Stomach (tissue), 8 donors: ENCODE measurements at regions not wholly inside any gene's neighbourhood (a gene's known extent, or its start where the extent isn't known, plus 50 kb on each side); places are given as distances from the start of the nearest gene placed in this dataset.

Source experiments
- DNase-seq, 2 donors: peaks; one replicate each; pipeline versions ENCODE4 v3.0.0 to v3.0.0-alpha.2; 2013 to 2019
- H3K27ac ChIP-seq, 5 donors: fragments of 200-600 bp in 4 of 5; sonication (generic) in 4 of 5; one replicate each; pipeline ENCODE4 v1.5.1; 2013 to 2019; ENCODE audit warnings: mild to moderate bottlenecking in 1 of 5, moderate library complexity in 1 of 5
- H3K27me3 ChIP-seq, 3 donors: fragments of 200-600 bp; sonication (generic); one replicate each; pipeline ENCODE4 v1.5.1; 2017 to 2019; ENCODE audit warnings: mixed run types in 1 of 3
- H3K36me3 ChIP-seq, 4 donors: fragments of 200-600 bp; sonication (generic); 1 replicate in 3 of 4; 2 replicates in 1 of 4; pipeline ENCODE4 v1.5.1; 2016 to 2019
- H3K4me1 ChIP-seq, 4 donors: fragments of 200-600 bp; sonication (generic); one replicate each; pipeline ENCODE4 v1.5.1; 2016 to 2019
- H3K4me3 ChIP-seq, 4 donors: fragments of 200-600 bp; sonication (generic) in 3 of 4; one replicate each; pipeline ENCODE4 v1.5.1; 2016 to 2019; ENCODE audit warnings: mild to moderate bottlenecking in 1 of 4
- H3K9me3 ChIP-seq, 4 donors: fragments of 200-600 bp; sonication (generic); one replicate each; pipeline ENCODE4 v1.5.1; 2016 to 2019
- EP300 ChIP-seq: sonication (generic); formaldehyde crosslinking; IDR thresholded peaks from one replicate; pipeline ENCODE4 v1.6.1; 2017; ENCODE audit warnings: antibody characterized with exemption
- POLR2A ChIP-seq, 4 donors: fragments of 450-650 bp; IDR thresholded peaks; one replicate each; pipeline ENCODE4 v1.6.1; 2016; ENCODE audit warnings: antibody characterized with exemption in 4 of 4, control low read depth in 2 of 4, mild to moderate bottlenecking in 1 of 4, moderate library complexity in 1 of 4
- POLR2AphosphoS5 ChIP-seq, 3 donors: sonication (generic); formaldehyde crosslinking; IDR thresholded peaks; one replicate each; pipeline ENCODE4 v1.6.1; 2016; ENCODE audit warnings: antibody characterized with exemption in 3 of 3
- WGBS, 5 donors: extraction: QIAGEN DNeasy Blood & Tissue Kit in 3 of 5; methylation state at CpG; one replicate each; pipeline versions ENCODE4 v1.1.5 to v1.1.7; 2013 to 2018; 5-methylcytosine and 5-hydroxymethylcytosine counted together
- intact Hi-C: fragments of 100-400 bp; cut with DNase I; formaldehyde crosslinking; loops from one replicate; pipeline ENCODE4 v1.15.1; 2023; ENCODE audit warnings: low total_unique reads
- TF ChIP-seq, protein P1 (sequence below), 7 experiments: fragments of 450-650 bp in 4 of 7; fragments of 200-600 bp in 3 of 7; sonication (generic) in 3 of 7; IDR thresholded peaks; one replicate each; pipeline ENCODE4 v1.5.1; 2016 to 2019; ENCODE audit warnings: antibody characterized with exemption in 7 of 7, control low read depth in 2 of 7, mild to moderate bottlenecking in 1 of 7
- donor health status: healthy with polysubstance abuse.
- donor health status: Bipolar disorder and iron deficiency.
- donor health status: healthy.

DNA sequence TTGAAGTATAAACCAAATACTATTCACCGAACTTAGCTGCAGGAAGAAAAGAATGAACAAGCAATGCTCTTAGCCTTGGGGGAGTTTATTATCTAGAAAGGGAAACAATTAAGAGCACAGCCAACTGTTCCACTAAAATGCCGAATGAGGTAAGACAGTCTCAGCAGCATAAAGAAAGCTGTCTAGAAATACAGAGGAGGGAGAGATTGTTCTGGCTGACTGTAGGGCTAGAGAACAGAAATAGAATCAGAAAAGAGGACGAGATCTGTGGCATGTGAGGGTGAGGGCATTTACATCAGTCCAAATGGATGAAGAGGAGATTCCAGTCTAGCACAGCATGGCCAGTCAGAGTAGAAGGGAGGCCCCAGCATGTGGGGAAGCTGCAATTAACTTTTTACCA is 56.8 kb upstream of the TNFRSF19 start:
- no peaks in the 10 kb centered on the region for H3K36me3 ChIP-seq
- no peaks in the 10 kb centered on the region for H3K27me3 ChIP-seq
- no peak for DNase-seq
- intact Hi-C loops = no loop called here
- H3K9me3 ChIP-seq = no peaks in the 10 kb centered on the region
- TF ChIP-seq, protein P1, sequence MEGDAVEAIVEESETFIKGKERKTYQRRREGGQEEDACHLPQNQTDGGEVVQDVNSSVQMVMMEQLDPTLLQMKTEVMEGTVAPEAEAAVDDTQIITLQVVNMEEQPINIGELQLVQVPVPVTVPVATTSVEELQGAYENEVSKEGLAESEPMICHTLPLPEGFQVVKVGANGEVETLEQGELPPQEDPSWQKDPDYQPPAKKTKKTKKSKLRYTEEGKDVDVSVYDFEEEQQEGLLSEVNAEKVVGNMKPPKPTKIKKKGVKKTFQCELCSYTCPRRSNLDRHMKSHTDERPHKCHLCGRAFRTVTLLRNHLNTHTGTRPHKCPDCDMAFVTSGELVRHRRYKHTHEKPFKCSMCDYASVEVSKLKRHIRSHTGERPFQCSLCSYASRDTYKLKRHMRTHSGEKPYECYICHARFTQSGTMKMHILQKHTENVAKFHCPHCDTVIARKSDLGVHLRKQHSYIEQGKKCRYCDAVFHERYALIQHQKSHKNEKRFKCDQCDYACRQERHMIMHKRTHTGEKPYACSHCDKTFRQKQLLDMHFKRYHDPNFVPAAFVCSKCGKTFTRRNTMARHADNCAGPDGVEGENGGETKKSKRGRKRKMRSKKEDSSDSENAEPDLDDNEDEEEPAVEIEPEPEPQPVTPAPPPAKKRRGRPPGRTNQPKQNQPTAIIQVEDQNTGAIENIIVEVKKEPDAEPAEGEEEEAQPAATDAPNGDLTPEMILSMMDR (IDR thresholded peaks at IDR 0.05) = no peak
- TF ChIP-seq POLR2AphosphoS5 (IDR thresholded peaks at IDR 0.05) (no peak), POLR2A (IDR thresholded peaks at IDR 0.05) (no peak), EP300 (no peak)
- no peak overlapping the region for H3K27ac ChIP-seq
- H3K4me3 ChIP-seq = no peak overlapping the region
- 65 to 77% (median 73%) methylated on average over 3 of the region's 3 CpGs for WGBS, 5 donors
- H3K4me1 ChIP-seq = no peaks in the 10 kb centered on the region

DNA sequence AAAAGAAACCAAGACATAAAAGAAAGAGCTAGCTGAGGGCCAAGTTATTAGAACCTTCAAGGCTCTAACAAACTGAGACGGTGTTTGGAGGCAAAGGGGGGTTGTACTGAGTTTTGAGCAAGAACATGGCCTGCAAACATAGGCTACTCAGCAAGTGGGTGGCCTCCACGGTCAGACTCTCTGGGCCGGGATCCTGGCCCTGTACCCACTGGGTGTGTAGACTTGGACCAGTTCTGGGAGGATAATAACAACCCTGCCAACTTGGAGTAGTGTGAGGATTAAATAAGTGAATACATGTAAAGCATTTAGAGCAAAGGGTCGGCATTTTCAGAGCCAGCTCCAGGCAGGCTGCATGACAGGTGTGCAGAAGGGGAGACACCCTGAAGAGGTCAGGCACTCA is 56.1 kb upstream of the TNFRSF19 start:
- WGBS, 5 donors = 79 to 90% (median 83%) methylated on average over 4 of the region's 4 CpGs
- TF ChIP-seq EP300 (no peak), POLR2AphosphoS5 (IDR thresholded peaks at IDR 0.05) (no peak), POLR2A (IDR thresholded peaks at IDR 0.05) (no peak)
- TF ChIP-seq, protein P1 (IDR thresholded peaks at IDR 0.05) = no peak

DNA sequence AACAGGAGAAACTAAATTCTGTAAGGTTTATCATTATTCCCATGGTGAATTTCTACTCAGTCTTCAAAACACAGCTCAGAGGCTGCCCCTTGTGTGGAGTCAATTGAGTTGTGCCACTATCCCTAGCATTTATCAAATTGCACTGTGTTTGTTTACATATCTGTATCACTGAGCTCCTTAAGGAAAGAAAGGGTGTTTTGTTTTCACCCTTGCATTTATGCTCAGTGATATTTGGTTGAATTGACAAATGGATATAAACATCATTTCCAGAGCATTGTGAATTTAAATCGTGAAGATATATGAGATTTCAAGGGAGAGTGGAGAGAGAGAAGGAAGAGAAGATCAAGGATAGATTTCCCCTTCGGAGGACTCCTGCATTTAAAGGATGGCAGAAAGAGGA is 55.1 kb upstream of the TNFRSF19 start:
- Histone ChIP-seq H3K9me3 (no peaks in the 10 kb centered on the region), H3K36me3 (no peaks in the 10 kb centered on the region), H3K4me3 (no peak overlapping the region), H3K27ac (no peak overlapping the region), H3K4me1 (no peaks in the 10 kb centered on the region), H3K27me3 (no peaks in the 10 kb centered on the region)
- TF ChIP-seq EP300 (no peak), POLR2A (IDR thresholded peaks at IDR 0.05) (no peak), POLR2AphosphoS5 (IDR thresholded peaks at IDR 0.05) (no peak)
- TF ChIP-seq, protein P1 (IDR thresholded peaks at IDR 0.05) = no peak
- WGBS, 5 donors = 40 to 66% (median 51%) methylated on average over 2 of the region's 2 CpGs
- no peak for DNase-seq
- intact Hi-C loops = no loop called here

More for the DNA sequence above, 56.1 kb upstream of the TNFRSF19 start:
- Histone ChIP-seq H3K36me3 (no peaks in the 10 kb centered on the region), H3K27me3 (no peaks in the 10 kb centered on the region), H3K27ac (no peak overlapping the region), H3K4me3 (no peak overlapping the region), H3K4me1 (no peaks in the 10 kb centered on the region), H3K9me3 (no peaks in the 10 kb centered on the region)
- DNase-seq = no peak
- intact Hi-C loops = no loop called here

DNA sequence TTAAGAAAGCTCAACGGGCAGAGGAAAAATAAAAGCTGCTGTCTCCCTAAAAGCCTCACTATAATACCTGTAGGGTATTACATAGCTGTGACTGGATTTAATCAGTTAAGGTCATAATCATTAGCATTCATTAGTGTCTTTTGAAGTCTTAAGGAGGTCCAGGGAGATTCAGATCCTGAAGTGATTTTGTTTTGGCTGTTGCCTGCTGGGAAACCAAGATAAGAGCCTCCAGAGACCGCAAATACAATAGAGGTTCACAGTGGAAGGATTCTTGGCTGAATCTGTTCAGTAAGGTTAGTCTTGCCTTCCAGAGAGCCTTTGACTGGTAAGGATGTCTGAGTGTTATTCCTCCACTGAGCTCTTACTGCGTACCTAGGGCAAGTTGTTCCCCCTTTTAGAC is 54.0 kb upstream of the TNFRSF19 start:
- DNase-seq = no peak
- no peak overlapping the region for H3K27ac ChIP-seq
- H3K4me1 ChIP-seq = no peaks in the 10 kb centered on the region
- TF ChIP-seq EP300 = no peak
- no peak overlapping the region for H3K4me3 ChIP-seq
- H3K27me3 ChIP-seq = no peaks in the 10 kb centered on the region
- no peaks in the 10 kb centered on the region for H3K36me3 ChIP-seq
- WGBS, 5 donors = 40 to 65% (median 47%) methylated on average over 3 of the region's 3 CpGs
- no peaks in the 10 kb centered on the region for H3K9me3 ChIP-seq
- intact Hi-C loops = no loop called here

DNA sequence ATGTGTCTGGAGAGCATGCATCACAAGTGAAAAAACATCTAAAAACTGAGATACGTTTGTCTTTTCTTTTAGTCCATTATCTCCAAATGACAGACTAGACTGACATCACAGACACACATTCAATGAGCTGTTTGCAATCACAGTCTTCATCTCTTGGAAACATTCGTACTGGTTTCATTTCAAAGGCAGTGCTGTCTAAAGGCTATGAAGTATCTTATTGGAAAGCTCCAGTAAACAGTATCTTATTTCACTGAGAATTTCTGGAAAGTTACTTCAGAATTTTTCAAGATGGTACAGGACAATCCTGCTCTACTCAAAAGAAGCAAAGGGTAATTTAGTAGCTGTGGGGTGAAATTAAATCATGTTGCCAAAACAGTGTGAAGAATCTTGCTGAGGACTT is 53.5 kb upstream of the TNFRSF19 start:
- 49 to 55% (median 52%) methylated on average over 2 of the region's 2 CpGs for WGBS, 5 donors
- intact Hi-C loops = no loop called here
- Histone ChIP-seq H3K4me3 (no peak overlapping the region), H3K4me1 (no peaks in the 10 kb centered on the region), H3K9me3 (no peaks in the 10 kb centered on the region), H3K36me3 (no peaks in the 10 kb centered on the region), H3K27me3 (no peaks in the 10 kb centered on the region), H3K27ac (no peak overlapping the region)
- TF ChIP-seq POLR2AphosphoS5 (IDR thresholded peaks at IDR 0.05) (no peak), EP300 (no peak), POLR2A (IDR thresholded peaks at IDR 0.05) (no peak)
- TF ChIP-seq, protein P1 (IDR thresholded peaks at IDR 0.05) = no peak
- DNase-seq = no peak
